Vagina (tissue), 2 donors: ENCODE measurements at regions not wholly inside any gene's neighbourhood (a gene's known extent, or its start where the extent isn't known, plus 50 kb on each side); places are given as distances from the start of the nearest gene placed in this dataset.
"Not testable (repeated sequence)": the region's sequence is repeated elsewhere in the genome, so short reads cannot be mapped to it uniquely, and the experiment has no call there.

ENCODE experiments used
- CTCF ChIP-seq, 3 experiments: fragments of 450-650 bp in 2 of 3; fragments of 200-600 bp in 1 of 3; sonication (generic) in 1 of 3; IDR thresholded peaks; one replicate each; pipeline ENCODE4 v1.5.1; 2017 to 2019; ENCODE audit warnings: antibody characterized with exemption in 3 of 3, mild to moderate bottlenecking in 2 of 3, moderate library complexity in 2 of 3
- POLR2A ChIP-seq, 2 donors: fragments of 450-650 bp; IDR thresholded peaks; one replicate each; pipeline ENCODE4 v1.6.1; 2017; ENCODE audit warnings: antibody characterized with exemption in 2 of 2, mild to moderate bottlenecking in 2 of 2, moderate library complexity in 2 of 2
- POLR2AphosphoS5 ChIP-seq, 2 donors: sonication (generic); formaldehyde crosslinking; IDR thresholded peaks; one replicate each; pipeline ENCODE4 v1.9.0; 2017; ENCODE audit warnings: antibody characterized with exemption in 2 of 2, mild to moderate bottlenecking in 2 of 2, low read depth in 1 of 2; ENCODE audit not compliant: insufficient read depth in 1 of 2

GRCh38 chr3:75301050-75301449, 363.1 kb upstream of the FRG2C start:
- not testable (repeated sequence) for TF ChIP-seq CTCF (IDR thresholded peaks at IDR 0.05); POLR2A (IDR thresholded peaks at IDR 0.05); POLR2AphosphoS5 (IDR thresholded peaks at IDR 0.05; ENCODE audit: insufficient read depth in 1 of 2, low read depth in 1 of 2)
